Fibroblast of peridontal ligament (primary cell): ENCODE measurements at regions not wholly inside any gene's neighbourhood (a gene's known extent, or its start where the extent isn't known, plus 50 kb on each side); places are given as distances from the start of the nearest gene placed in this dataset.
A peak's percentile ranks its signal among the peaks of the same experiment; 100 is the strongest.

Experiments
- DNase-seq: peaks from one replicate; pipeline ENCODE4 v3.0.0-alpha.2; 2010; ENCODE audit errors: extremely low read depth

DNA sequence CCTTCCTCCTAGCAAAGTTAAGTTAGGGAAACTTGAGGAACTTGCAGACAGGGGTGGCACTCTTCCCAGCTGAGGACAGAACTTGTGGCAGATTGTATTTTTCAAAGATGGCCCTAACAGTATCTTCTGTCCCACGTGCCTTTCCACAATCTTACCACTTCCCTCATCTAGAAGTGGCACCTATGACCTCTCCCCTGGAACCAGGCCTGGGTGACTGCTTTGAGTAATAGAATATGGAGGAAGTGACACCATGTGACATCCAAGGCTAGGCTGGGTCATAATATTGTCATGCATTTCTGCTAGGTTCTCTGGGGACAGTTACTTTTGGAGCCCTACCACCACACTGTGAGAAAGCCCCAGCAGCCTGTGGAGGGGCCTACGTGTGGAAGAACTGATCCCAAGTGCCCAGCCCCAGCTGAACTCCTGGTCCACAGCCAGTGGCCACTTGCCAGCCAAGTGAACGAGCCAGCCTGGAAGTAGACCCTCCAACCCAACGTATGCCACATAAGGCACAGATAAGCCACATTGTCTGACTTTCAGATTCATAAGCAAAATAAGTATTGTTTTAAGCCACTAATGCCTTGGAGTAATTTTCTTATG lies 193.7 kb downstream of the PTPN20 start:
- DNase-seq: no peak

DNA sequence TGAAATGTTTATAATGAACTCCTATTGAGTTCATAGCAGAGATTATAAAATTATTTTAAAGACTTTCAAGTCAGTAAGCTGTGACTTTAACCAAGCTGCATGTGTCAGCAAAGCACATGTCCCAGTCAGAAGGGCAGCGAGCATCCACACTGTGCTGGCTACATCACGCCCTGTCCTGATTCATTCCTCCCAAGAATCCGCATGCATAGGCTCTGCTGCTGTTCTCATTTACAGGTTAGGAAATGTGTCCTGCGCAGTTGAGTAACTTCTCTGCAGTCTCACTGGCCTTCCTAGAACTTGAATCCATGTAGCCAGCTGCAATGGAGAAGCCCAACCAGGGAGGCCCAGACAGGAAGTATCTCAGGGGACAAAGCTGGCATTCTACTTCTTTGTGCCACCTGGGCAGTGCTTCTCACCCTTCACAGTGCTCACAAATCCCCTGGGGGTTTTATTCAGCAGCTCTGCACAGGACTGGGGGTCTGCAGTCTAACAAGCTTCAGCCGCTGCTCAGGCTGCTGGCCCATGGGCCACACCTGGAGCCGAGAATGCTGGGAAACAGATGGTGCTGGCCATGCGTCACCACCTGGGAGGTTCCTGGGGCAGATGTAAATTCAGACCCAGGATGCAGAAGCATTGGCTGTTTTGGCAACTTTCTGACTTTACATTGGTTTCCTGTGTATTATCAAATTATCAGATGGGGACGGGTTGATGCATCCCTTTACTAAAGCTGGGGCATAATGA lies 192.8 kb upstream of the GDF10 start:
- no peak for DNase-seq

DNA sequence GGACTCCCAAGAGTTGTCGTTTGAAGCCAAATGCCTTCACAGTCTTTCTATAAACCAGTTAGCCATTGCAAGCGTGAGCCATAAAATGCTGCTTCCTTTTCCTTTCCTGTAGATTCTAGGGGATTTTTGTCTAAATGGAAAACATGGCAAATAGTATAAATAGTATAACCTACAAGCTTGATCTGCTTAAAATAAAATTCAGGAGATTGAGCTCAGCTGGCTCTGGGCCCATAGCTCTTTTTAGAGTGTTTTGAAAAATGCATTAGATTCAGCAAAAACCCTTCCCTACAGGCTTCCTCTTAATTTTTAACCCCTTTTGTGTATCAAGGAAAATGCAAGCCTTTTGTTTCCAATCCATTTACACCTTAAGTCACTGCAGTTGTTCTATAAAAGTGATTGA lies 190.1 kb upstream of the GDF10 start:
- no peak for DNase-seq

DNA sequence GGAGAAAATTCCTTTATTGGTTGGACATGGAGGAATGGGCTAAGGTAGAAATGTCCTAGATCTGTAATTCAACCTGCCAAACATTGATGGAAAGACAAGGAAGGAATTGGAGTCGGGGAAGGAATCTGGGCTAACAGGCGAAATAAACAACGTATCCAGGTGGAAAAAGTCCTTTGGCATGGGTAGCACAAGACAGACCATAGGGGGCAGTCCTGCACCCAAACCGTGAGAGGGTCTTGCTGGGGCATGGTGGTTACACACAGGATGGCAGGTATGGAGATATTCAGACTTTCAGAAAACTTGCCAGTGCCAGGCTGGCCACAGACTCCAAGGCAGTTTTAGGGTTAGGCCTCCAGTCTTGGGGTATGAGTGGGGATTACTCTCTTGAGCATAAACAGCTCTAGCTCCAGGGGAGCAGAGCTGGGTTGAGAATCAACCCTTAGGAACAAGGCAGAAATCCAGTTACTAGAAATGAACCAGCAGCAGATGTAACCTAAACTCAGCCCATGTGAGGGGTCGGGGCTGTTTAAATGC lies 188.6 kb upstream of the GDF10 start:
- no peak for DNase-seq

DNA sequence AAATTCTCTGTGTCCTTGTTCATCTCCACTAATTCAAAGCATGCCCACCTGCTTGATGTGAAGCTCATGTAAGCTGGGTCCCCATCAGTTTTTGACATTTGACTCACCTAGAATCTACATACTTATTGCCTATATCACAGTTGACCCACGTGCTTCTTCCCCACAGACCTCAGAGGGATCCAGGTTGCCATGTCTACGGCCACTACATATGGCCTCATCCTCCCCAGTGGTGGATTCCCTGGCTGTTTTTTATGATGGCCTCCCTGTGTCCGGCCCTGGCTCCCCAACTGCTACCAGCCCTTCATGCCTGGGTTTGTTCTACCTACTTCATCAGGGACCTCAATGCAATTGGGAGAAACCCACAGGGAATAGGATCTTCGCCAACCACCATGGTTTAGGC lies 187.4 kb upstream of the GDF10 start:
- DNase-seq: no peak

DNA sequence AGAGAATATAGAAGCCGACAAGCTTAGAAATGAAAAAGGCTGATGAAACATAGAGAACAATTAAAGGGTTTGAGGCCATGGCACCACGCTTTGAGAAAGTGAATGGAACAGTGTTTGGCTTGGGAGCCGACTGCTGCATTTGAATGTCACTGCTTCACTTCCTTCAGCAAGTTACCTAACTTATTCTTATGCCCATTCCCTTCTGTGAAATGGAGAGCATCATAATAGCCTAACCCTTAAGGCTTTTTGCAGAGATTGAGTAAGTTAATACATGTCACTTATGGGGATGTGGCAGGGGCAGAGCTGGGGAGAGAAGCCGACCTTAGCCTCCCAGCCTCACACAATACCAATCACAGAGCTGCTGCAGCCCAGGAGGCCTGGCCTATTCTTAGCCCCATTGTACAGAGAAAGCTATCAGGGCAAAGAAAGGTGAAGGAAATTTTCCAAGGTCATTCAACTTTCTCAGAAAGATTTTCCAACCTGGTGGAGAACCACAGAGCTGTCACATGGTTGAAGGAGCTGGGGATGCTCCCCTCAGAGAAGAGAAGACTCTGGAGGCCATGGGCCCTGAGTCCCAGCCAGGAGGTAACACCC lies 186.0 kb upstream of the GDF10 start:
- DNase-seq: no peak

DNA sequence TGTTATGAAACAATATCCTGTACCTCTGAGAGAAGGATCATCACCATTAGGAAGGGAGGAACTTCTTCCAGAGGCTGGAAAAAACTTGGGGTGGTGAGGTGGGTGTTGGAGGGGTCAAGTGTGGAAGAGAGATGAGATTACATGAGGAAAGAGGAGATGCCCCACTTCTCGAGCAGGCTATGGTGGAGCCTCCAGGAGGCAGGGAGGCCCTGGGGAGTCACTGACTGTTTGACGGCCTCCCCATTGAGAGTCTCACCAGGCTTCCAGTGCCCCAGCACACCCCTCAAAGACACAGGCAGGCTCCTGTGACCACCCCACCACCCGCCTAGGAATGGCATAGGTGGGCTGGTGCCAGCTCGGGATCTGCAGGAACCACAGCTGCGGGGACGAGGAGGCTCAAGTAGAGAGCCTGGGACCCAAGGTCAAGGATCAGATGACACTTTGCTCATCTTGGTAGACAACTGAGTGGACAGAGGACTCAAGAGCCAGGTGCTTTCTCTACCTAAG lies 185.3 kb upstream of the GDF10 start:
- DNase-seq: no peak

DNA sequence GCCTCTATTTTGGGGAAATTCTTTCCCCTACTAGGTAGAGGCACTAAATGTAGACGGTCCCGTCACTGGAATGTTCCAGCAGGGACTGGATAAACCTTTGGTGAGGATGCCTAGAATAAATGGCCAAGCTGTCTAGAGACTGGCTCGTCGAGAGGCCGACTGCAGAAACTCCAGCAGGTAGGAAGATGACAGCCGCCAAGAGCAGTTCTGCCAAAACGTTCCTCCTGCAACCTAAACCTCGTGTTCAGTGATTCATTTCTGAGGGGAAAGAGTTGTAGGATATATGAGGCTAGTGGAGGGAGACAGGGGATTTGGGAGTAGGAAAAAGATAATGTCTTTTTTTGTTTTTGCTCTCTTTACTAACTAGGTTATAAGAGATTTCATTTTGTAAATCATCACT lies 184.7 kb upstream of the GDF10 start:
- DNase-seq: no peak

DNA sequence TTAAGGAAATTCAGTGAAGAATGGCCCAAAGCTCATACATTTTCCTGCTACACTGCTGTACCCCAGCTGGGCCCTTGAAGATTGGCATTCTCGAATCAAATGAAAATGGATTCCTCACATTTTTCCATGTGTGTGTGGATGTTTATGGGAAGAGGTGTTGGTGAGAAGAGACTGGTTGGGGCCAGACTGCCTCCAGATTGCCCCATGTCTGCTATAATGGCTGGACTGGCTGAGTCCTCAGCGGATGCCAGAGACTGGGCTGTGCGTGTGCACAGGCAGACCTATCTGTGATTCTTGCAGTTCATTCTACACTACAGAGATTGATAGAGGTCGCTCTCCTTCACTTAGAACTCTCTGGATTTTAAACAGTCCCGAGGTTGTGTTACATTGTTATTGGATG lies 183.6 kb upstream of the GDF10 start:
- DNase-seq: no peak

DNA sequence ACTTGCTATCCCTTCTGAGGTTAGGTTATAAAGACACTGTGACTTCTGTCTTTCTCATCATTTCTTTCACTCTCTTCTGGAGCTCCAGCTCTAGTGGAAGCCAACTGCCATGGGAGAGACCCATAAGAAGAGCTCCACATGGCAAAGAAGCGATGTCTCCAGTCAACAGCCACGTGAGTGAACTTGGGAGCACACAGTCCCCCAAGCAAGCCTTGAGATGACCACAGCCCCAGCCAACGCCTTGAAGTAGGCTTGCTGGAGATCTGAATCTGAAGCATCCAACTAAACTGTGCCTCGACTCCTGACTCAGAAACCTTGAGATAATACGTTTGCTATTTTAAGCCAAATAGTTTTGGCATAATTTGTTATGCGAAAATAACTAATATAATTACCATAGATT lies 181.7 kb upstream of the GDF10 start:
- DNase-seq: no peak

DNA sequence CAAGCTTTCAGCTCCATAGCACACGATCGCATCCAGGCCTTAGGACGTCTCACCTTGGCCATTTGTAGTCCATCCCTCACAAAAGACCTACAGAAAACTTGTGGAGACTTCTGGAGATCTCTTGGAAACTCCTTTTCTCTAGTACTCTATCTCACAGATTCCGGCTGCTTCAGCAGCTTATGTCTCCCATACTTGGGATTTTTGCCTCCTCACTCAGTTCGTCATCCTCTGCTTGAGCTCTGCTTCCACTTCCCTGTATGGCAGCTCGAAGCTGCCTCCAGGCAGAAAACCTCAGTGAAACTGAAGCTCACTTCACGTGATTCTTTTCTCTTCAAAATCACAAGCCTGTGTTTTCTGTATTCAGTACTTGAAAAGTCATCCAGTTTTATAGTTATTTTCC lies 178.7 kb upstream of the GDF10 start:
- no peak for DNase-seq

DNA sequence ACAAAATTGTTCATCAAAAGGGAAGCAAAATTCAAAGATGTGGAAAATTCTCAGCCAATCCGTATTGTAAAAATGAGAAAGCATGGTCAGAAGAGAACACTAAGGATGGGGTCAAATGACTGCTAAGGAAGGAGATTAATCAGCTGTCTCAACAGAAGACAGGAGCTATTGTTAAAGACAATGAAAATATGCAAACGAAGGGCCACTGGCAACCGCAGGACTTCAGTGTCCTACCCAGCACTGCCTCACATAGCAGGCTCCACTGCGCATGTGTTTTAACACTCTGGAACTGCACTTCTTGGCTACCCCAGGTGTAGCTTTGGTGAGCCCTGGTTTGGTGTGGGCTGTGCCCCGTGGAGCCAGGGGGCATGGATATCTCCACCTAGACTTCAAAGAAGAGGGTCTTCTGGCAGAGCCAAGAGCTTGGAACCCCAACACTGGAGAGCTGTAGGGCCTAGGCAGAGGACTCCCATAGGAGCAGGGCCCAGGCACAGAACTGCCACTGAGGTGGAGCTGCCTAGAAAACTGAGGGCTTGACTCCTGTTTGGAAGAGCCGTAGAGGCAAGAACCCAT lies 176.2 kb upstream of the GDF10 start:
- no peak for DNase-seq

DNA sequence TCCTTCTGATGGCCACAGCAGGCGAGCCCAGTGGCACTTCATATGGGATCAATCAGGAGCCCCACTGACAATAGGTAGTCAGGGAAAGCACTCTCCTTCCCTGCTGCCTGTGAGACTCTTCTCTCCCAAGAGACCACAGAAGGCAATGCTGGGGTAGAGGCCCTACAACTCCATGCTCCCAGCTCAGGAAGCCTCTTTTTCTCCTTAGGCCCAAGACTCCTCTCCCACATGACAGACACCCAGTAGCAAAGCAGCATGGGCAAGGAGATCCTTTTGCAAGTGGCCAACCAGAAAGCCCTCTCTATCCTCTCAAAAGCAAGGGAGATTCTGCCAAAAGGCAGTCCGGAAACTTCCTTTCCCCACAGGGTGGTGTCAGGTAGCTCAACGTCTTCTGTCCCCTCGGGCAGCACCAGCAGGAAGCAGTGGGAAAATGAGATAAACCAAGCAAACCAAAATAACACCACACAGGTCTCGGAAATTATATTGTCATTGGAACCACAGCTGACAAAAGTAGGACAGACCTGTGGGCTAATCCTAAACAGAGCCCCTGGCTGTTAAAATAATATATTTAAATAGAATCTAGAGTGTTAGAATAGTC lies 172.7 kb upstream of the GDF10 start:
- no peak for DNase-seq

DNA sequence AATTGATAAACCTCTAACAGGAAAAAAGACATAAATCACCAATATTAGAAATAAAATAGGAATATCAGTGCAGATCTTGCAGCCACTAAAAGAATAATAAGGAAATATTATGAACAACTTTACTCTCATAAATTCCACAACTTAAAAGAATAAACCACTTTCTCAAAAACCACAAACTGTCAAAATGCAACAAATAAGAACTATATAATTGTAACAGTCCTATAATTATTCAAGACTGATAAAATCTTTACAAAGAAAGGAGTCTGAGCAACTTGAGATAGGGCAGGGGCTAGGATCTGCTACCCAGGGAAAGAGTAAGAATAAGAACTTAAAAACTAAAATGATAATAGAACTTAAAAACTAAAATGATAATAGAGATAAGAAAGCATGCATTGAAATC lies 169.5 kb upstream of the GDF10 start:
- no peak for DNase-seq

DNA sequence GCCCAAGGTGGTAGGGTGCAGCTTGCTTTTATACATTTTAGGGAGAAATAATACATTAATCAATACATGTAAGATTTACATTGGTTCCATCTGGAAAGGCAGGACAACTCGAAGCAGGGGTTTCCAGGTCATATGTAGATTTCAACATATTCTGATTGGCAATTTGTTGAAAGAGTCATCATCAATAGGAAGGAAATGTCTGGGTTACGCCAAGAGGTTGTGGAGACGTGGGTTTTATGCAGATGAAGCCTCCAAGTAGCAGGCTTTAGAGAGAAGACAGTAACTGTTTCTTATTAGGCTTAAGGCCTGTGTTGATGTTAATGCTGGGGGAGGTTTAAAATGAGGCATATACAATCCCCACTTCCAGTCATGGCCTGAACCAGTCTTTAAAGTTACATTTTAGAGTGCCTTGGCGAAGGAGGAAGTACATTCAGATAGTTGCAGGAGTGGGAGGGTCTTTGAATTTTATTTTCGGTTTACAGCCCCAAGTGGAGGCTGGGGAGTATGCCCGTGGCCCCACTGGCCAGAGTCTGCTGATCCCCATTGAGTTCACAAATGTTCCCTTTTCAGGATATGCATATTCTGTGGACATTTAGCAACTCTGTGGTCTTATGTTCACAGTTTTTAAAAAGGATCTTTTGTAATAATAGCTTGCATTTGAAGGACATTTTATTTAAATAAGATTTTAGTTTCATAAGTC lies 166.0 kb upstream of the GDF10 start:
- no peak for DNase-seq

DNA sequence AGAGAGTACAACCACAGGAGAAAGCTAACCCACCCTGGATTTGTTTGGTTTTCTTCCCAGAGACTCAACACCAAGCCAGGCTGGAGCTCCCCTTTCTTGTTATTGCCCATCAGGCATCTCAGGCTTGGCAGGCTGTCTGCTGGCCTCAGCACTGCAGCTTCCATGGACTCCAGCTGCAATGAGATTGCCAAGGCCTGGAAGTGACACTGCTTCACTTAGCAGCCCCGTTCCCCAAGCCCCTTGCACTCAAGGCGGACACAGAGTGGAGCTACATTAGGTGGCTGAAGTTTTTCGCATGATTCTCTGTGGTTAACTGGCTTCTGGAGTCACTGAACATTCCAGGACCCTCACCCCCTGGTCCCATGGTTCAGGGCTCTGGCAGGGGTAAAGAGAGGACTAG lies 163.1 kb upstream of the GDF10 start:
- peak; percentile 26 for DNase-seq

DNA sequence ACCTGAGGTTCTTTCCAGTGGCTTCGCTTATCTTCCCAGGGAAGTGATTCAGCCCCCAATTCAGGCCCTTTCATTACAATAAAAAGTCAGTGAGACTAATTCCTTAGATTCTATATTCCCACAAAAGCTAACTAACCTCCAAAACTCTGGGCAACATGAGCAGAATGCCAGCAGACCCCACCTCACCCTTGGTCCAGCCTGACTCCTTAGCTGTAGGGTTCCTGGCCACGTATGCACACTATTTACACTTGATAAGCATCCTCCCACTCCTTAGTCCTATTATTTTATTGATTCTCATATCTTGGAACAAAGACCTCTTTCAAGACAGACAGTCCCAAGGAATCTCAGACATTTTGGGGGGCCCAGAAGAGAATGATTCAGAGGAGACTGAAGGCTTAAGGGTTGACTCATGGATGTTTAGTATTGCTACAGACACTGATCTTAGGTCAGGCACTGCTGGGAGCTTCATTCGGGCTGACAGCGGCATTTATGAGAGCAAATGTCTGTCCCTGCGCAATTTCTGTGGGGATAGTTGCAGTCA lies 162.6 kb upstream of the GDF10 start:
- peak; percentile 49 for DNase-seq

DNA sequence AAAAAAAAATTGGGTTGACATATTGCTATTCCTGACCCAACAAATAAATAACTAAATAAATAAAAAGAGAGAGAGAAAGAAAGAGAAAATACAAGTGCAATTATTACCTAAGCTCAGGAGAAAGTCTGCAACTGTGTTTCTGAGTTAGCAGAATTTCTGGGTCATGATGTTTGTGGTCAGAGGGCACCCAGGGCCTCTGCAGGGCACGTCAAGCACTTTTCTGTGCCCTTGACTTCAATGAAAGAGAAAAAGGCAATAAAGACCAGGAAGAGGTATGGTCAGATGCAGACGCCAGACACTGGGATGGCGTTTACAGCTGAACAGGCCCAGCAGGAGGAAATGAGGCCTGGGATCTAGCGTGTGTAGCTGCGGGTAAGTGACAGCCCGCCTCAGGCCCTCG lies 160.9 kb upstream of the GDF10 start:
- DNase-seq: no peak

DNA sequence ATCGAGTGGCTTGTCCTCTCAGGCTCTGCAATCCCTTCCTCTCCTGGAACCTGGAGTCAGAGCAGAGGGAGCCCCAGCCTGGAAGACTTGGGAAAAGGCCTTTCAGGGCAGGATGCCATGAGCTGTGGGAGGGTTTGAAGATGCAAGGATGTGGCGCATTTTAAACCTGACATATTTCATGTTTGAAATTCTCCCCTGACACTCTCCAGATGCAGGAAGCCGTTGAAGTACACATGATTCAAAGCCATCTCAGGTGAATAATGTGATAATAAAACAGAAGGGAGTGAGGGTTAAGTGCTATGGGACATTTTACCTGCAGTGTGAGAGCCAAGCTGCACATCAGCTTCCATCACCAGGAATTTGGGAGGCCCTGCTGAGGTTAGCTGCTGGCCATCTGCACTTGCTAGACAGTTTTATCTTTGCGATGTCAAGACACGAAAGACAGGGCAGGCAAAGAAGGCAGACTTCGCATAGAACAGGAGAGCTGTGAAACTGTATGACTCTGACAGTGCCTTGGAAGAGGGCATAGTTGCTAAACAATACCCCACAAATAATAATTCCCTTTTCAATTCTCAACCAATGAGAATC lies 159.1 kb upstream of the GDF10 start:
- no peak for DNase-seq

DNA sequence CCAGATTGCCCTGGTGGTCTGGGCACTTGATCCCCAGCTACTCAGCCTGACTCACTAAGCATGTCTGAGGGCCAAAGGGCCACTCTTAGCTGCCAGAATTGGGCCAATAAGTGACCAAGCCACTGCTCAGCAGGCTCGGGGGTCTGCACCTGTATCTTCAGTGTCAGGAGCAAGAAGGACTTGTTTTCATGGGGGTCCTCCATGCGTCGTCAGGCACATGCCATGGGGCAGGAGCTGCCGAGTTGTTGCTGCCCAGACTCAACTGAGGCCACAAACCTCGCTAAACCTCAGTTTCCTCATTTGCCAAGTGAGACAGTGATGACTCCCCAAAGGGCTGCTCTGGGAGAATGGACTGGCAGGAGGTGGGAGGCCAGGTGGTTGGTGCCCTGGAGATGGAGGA lies 158.6 kb upstream of the GDF10 start:
- no peak for DNase-seq

DNA sequence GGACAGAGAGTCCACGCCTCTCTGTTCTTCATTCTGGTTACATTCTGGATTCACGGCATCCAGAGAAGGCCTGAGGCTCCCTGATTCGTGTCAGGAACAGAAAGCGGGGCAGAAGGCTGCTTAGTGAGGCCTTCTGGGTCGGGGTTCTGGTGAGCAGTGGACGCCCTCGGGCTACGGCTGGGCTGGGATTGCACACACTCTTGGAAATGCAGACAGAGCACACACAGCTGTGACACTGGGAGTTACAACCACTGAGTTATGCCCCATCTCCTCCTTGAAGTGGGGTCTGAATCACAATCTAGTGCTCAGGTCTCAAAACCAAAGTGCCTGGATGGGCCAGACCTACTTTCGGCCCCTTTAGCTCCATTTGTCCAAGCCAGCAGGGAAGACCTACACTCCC lies 156.9 kb upstream of the GDF10 start:
- no peak for DNase-seq
